Caco-2 (cell line): ENCODE measurements at regions not wholly inside any gene's neighbourhood (a gene's known extent, or its start where the extent isn't known, plus 50 kb on each side); places are given as distances from the start of the nearest gene placed in this dataset.

Source experiments
- BruUV-seq: library from RNA; stranded (reverse); fragments of 400-500 nt; replicated peaks from 2 replicates; lab custom pipeline; 2021; lab: Mats Ljungman, UMichigan
- CTCF ChIA-PET: fragments of 300-600 bp; sonication (Branson Sonifier 250); formaldehyde crosslinking; loops from one replicate; lab custom pipeline; 2022; ENCODE audit warnings: antibody characterized with exemption; lab: Charles Lee
- POLR2A ChIA-PET: fragments of 300-600 bp; sonication (Branson Sonifier 250); formaldehyde crosslinking; loops from one replicate; lab custom pipeline; 2022; ENCODE audit warnings: antibody characterized with exemption; lab: Charles Lee
- DNase-seq, 2 experiments: peaks; one replicate each; pipeline versions ENCODE4 v3.0.0 to v3.0.0-alpha.2; 2020 to 2022
- H3K27me3 ChIP-seq: replicated peaks from 2 replicates; pipeline ENCODE4 v1.6.0; 2011; ENCODE audit warnings: low read length; ENCODE audit not compliant: control insufficient read depth, insufficient read depth
- H3K36me3 ChIP-seq: 2 replicates; pipeline ENCODE4 v1.5.1; 2011; ENCODE audit warnings: low read length; ENCODE audit not compliant: control insufficient read depth, insufficient read depth
- H3K4me1 ChIP-seq: fragments of 250-450 bp; sonication (Bioruptor Pico); 2 replicates; pipeline ENCODE4 v1.5.1; 2020; ENCODE audit warnings: mild to moderate bottlenecking
- H3K4me3 ChIP-seq: 2 replicates; pipeline ENCODE4 v1.5.1; 2011; ENCODE audit warnings: low read depth, mild to moderate bottlenecking, control low read depth, low read length
- H3K9me3 ChIP-seq: fragments of 250-450 bp; sonication (Bioruptor Pico); 2 replicates; pipeline ENCODE4 v1.5.1; 2020; ENCODE audit warnings: mild to moderate bottlenecking, moderate library complexity
- H3K27ac Mint-ChIP-seq: one replicate; pipeline ENCODE4 v1.8.0; 2022; ENCODE audit warnings: mixed read lengths; ENCODE audit not compliant: unreplicated experiment
- H3K27me3 Mint-ChIP-seq: one replicate; pipeline ENCODE4 v1.8.0; 2022; ENCODE audit warnings: mixed read lengths; ENCODE audit not compliant: insufficient read depth, unreplicated experiment
- H3K36me3 Mint-ChIP-seq: one replicate; pipeline ENCODE4 v1.8.0; 2022; ENCODE audit warnings: mild to moderate bottlenecking, mixed read lengths; ENCODE audit not compliant: insufficient read depth, unreplicated experiment
- H3K4me1 Mint-ChIP-seq: one replicate; pipeline ENCODE4 v1.8.0; 2022; ENCODE audit warnings: low read depth, mixed read lengths; ENCODE audit not compliant: unreplicated experiment
- H3K4me3 Mint-ChIP-seq: one replicate; pipeline ENCODE4 v1.8.0; 2022; ENCODE audit warnings: mild to moderate bottlenecking, moderate library complexity, mixed read lengths; ENCODE audit not compliant: unreplicated experiment
- H3K9me3 Mint-ChIP-seq: one replicate; pipeline ENCODE4 v1.8.0; 2022; ENCODE audit warnings: mixed read lengths; ENCODE audit not compliant: unreplicated experiment
- CTCF ChIP-seq, 2 experiments: fragments of 200-600 bp in 1 of 2; IDR thresholded peaks; 1 replicate in 1 of 2; 2 replicates in 1 of 2; pipeline versions ENCODE4 v1.5.1 to v1.8.0; 2011 to 2022; ENCODE audit warnings: antibody characterized with exemption in 1 of 2, control low read depth in 1 of 2, inconsistent platforms in 1 of 2, low read depth in 1 of 2, low read length in 1 of 2, mild to moderate bottlenecking in 1 of 2, moderate library complexity in 1 of 2; ENCODE audit not compliant: insufficient read depth in 1 of 2, severe bottlenecking in 1 of 2, unreplicated experiment in 1 of 2
- intact Hi-C: fragments of 100-400 bp; cut with micrococcal nuclease; formaldehyde crosslinking; loops from one replicate; pipeline ENCODE4 v1.10.0; 2022; ENCODE audit not compliant: unreplicated experiment

GRCh38 chr11:105296386-105296785, 156.8 kb upstream of the CARD18 start:
- Mint-ChIP-seq H3K4me3 (no peak overlapping the region), H3K36me3 (no peaks in the 10 kb centered on the region), H3K9me3 (no peaks in the 10 kb centered on the region), H3K27me3 (no peaks in the 10 kb centered on the region), H3K4me1 (no peaks in the 10 kb centered on the region), H3K27ac (no peak overlapping the region)
- no TSS peak for BruUV-seq
- ChIA-PET CTCF (interaction anchor here (0.6 kb wide), 1 partner anchor 35 kb away, joined by 4 read pairs; no protein-coding TSS in a partner anchor), POLR2A (no interaction called here)
- no peak for TF ChIP-seq CTCF (IDR thresholded peaks at IDR 0.05; ENCODE audit: insufficient read depth in 1 of 2, low read depth in 1 of 2, low read length in 1 of 2, severe bottlenecking in 1 of 2, unreplicated experiment in 1 of 2)
- DNase-seq = no peak
- no peak overlapping the region for H3K4me3 ChIP-seq
- no peaks in the 10 kb centered on the region for H3K9me3 ChIP-seq
- no peaks in the 10 kb centered on the region for H3K36me3 ChIP-seq
- intact Hi-C loops = no loop called here
- H3K4me1 ChIP-seq = no peaks in the 10 kb centered on the region
- H3K27me3 ChIP-seq = no peaks in the 10 kb centered on the region

GRCh38 chr11:105282658-105283057, 143.1 kb upstream of the CARD18 start:
- POLR2A ChIA-PET = no interaction called here
- Histone ChIP-seq H3K27me3 (no peaks in the 10 kb centered on the region), H3K4me1 (no peaks in the 10 kb centered on the region), H3K9me3 (no peaks in the 10 kb centered on the region), H3K36me3 (no peaks in the 10 kb centered on the region), H3K4me3 (no peak overlapping the region)
- no peak for TF ChIP-seq CTCF (IDR thresholded peaks at IDR 0.05; ENCODE audit: insufficient read depth in 1 of 2, low read depth in 1 of 2, low read length in 1 of 2, severe bottlenecking in 1 of 2, unreplicated experiment in 1 of 2)
- H3K27ac Mint-ChIP-seq = no peak overlapping the region
- no peaks in the 10 kb centered on the region for H3K9me3 Mint-ChIP-seq
- H3K27me3 Mint-ChIP-seq = no peaks in the 10 kb centered on the region
- intact Hi-C loops = no loop called here
- no peak for DNase-seq
- no peaks in the 10 kb centered on the region for H3K4me1 Mint-ChIP-seq
- no peaks in the 10 kb centered on the region for H3K36me3 Mint-ChIP-seq
- H3K4me3 Mint-ChIP-seq = no peak overlapping the region
- CTCF ChIA-PET = no interaction called here
- no TSS peak for BruUV-seq

GRCh38 chr11:105274631-105275030, 135.1 kb upstream of the CARD18 start:
- no peaks in the 10 kb centered on the region for H3K9me3 ChIP-seq
- Mint-ChIP-seq H3K4me1 (no peaks in the 10 kb centered on the region), H3K9me3 (no peaks in the 10 kb centered on the region), H3K36me3 (peaks cover 6% of the 10 kb centered on the region), H3K27me3 (no peaks in the 10 kb centered on the region), H3K4me3 (no peak overlapping the region), H3K27ac (no peak overlapping the region)
- H3K4me1 ChIP-seq = no peaks in the 10 kb centered on the region
- TF ChIP-seq CTCF (IDR thresholded peaks at IDR 0.05; ENCODE audit: insufficient read depth in 1 of 2, low read depth in 1 of 2, low read length in 1 of 2, severe bottlenecking in 1 of 2, unreplicated experiment in 1 of 2) = no peak
- ChIA-PET POLR2A (no interaction called here), CTCF (no interaction called here)
- no peak for DNase-seq
- H3K27me3 ChIP-seq = no peaks in the 10 kb centered on the region
- no peak overlapping the region for H3K4me3 ChIP-seq
- intact Hi-C loops = no loop called here
- BruUV-seq = no TSS peak
- H3K36me3 ChIP-seq = no peaks in the 10 kb centered on the region
